ENCODE measurements at regions not wholly inside any gene's neighbourhood (a gene's known extent, or its start where the extent isn't known, plus 50 kb on each side); places are given as distances from the start of the nearest gene placed in this dataset.

DNA sequence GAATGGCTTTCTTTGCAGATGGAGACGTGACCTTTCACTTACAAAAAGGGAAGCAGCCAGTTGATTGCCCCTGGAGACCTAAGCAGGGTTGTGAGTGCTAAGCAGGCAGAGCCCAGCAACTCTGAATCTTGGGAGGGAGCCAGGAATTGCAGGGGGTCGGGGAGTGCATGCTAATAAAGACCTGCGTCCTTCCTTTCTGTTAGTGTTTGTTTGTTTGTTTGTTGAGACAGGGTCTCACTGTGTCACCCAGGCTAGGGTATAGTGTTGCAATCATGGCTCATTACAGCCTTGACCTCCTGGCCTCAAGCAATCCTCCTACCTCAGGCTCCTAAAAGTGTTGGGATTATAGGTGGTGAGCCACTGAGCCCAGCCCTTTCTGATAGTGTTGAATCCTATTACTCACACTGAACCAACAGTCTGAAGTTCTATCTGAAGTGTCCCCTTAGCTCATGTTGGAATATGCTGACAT, 137.4 kb downstream of the CEP135 start:
- TF ChIP-seq, protein P1, sequence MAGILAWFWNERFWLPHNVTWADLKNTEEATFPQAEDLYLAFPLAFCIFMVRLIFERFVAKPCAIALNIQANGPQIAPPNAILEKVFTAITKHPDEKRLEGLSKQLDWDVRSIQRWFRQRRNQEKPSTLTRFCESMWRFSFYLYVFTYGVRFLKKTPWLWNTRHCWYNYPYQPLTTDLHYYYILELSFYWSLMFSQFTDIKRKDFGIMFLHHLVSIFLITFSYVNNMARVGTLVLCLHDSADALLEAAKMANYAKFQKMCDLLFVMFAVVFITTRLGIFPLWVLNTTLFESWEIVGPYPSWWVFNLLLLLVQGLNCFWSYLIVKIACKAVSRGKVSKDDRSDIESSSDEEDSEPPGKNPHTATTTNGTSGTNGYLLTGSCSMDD (CRISPR knock-in tag; IDR thresholded peaks at IDR 0.05) = no peak
- no peak for TF ChIP-seq POLR2AphosphoS5 (IDR thresholded peaks at IDR 0.05; ENCODE audit: low read depth, low read length)
- no peak for TF ChIP-seq ZFP41 (CRISPR knock-in tag; IDR thresholded peaks at IDR 0.05; ENCODE audit: borderline replicate concordance)
- no peak for TF ChIP-seq NR2F2 (IDR thresholded peaks at IDR 0.05; ENCODE audit: borderline replicate concordance, low read depth)
- TF ChIP-seq, protein P2, sequence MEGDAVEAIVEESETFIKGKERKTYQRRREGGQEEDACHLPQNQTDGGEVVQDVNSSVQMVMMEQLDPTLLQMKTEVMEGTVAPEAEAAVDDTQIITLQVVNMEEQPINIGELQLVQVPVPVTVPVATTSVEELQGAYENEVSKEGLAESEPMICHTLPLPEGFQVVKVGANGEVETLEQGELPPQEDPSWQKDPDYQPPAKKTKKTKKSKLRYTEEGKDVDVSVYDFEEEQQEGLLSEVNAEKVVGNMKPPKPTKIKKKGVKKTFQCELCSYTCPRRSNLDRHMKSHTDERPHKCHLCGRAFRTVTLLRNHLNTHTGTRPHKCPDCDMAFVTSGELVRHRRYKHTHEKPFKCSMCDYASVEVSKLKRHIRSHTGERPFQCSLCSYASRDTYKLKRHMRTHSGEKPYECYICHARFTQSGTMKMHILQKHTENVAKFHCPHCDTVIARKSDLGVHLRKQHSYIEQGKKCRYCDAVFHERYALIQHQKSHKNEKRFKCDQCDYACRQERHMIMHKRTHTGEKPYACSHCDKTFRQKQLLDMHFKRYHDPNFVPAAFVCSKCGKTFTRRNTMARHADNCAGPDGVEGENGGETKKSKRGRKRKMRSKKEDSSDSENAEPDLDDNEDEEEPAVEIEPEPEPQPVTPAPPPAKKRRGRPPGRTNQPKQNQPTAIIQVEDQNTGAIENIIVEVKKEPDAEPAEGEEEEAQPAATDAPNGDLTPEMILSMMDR (CRISPR knock-in tag; IDR thresholded peaks at IDR 0.05) = no peak
- TF ChIP-seq MXI1 (IDR thresholded peaks at IDR 0.05; ENCODE audit: borderline replicate concordance, low read depth, low read length) = no peak
- TF ChIP-seq ZNF567 (CRISPR knock-in tag; IDR thresholded peaks at IDR 0.05; ENCODE audit: borderline replicate concordance) = no peak
- TF ChIP-seq POLR2A (IDR thresholded peaks at IDR 0.05; ENCODE audit: insufficient read depth in 1 of 2, low read depth in 2 of 2, low read length in 2 of 2) = no peak
- no peak for TF ChIP-seq ZNF362 (CRISPR knock-in tag; IDR thresholded peaks at IDR 0.05; ENCODE audit: borderline replicate concordance)
- no peak for TF ChIP-seq ZFP36 (IDR thresholded peaks at IDR 0.05; ENCODE audit: borderline replicate concordance, low read depth, low read length, partially characterized antibody)
- no peak for TF ChIP-seq EP300 (IDR thresholded peaks at IDR 0.05; ENCODE audit: low read depth in 2 of 2, low read length in 2 of 2)
- no peak for TF ChIP-seq EP300 (CRISPR knock-in tag; IDR thresholded peaks at IDR 0.05; ENCODE audit: borderline replicate concordance)

All from HepG2 (cell line).